MG63 (cell line): ENCODE measurements at regions not wholly inside any gene's neighbourhood (a gene's known extent, or its start where the extent isn't known, plus 50 kb on each side); places are given as distances from the start of the nearest gene placed in this dataset.
A peak's percentile ranks its signal among the peaks of the same experiment; 100 is the strongest.

Experiments
- DNase-seq: peaks from one replicate; pipeline ENCODE4 v3.0.0-alpha.2; 2020
- H3K27me3 ChIP-seq: fragments of 250-450 bp; sonication (Bioruptor Pico); 2 replicates; pipeline ENCODE4 v1.5.1; 2020; ENCODE audit warnings: mild to moderate bottlenecking, moderate library complexity
- H3K36me3 ChIP-seq: fragments of 250-450 bp; sonication (Bioruptor Pico); 2 replicates; pipeline ENCODE4 v1.5.1; 2020; ENCODE audit warnings: mild to moderate bottlenecking, moderate library complexity
- H3K4me3 ChIP-seq: fragments of 250-450 bp; sonication (Bioruptor Pico); 2 replicates; pipeline ENCODE4 v1.5.1; 2020; ENCODE audit warnings: mild to moderate bottlenecking, moderate library complexity
- H3K9me3 ChIP-seq: fragments of 250-450 bp; sonication (Bioruptor Pico); 2 replicates; pipeline ENCODE4 v1.5.1; 2020; ENCODE audit warnings: mild to moderate bottlenecking, moderate library complexity

GRCh38 chr13:95382916-95383315 lies 81.7 kb upstream of the ABCC4 start:
- H3K9me3 ChIP-seq: no peaks in the 10 kb centered on the region; the same call in 1 of the 2 replicates
- H3K27me3 ChIP-seq: no peaks in the 10 kb centered on the region
- no peak overlapping the region for H3K4me3 ChIP-seq
- H3K36me3 ChIP-seq: no peaks in the 10 kb centered on the region
- DNase-seq: no peak

- Histone ChIP-seq H3K27me3 (peaks cover 4% of the 10 kb centered on the region; the same call in 1 of the 2 replicates), H3K9me3 (no peaks in the 10 kb centered on the region; the same call in 1 of the 2 replicates), H3K36me3 (no peaks in the 10 kb centered on the region), H3K4me3 (no peak overlapping the region)
- DNase-seq: no peak
Measured at GRCh38 chr13:95385373-95385772, 84.1 kb upstream of the ABCC4 start.

GRCh38 chr13:95385798-95386197 lies 84.5 kb upstream of the ABCC4 start:
- Histone ChIP-seq H3K4me3 (no peak overlapping the region), H3K27me3 (peaks cover 4% of the 10 kb centered on the region; the same call in 1 of the 2 replicates), H3K9me3 (no peaks in the 10 kb centered on the region; the same call in 1 of the 2 replicates), H3K36me3 (no peaks in the 10 kb centered on the region)
- DNase-seq: no peak

GRCh38 chr13:95386370-95386769 lies 85.1 kb upstream of the ABCC4 start:
- H3K36me3 ChIP-seq: no peaks in the 10 kb centered on the region
- H3K4me3 ChIP-seq: no peak overlapping the region
- DNase-seq: no peak
- peaks cover 4% of the 10 kb centered on the region; the same call in 1 of the 2 replicates for H3K27me3 ChIP-seq
- no peaks in the 10 kb centered on the region; the same call in 1 of the 2 replicates for H3K9me3 ChIP-seq

GRCh38 chr13:95387733-95388207 lies 86.5 kb upstream of the ABCC4 start:
- H3K36me3 ChIP-seq: no peaks in the 10 kb centered on the region
- H3K9me3 ChIP-seq: no peaks in the 10 kb centered on the region; the same call in 1 of the 2 replicates
- H3K27me3 ChIP-seq: peaks cover 4% of the 10 kb centered on the region; the same call in 1 of the 2 replicates
- no peak for DNase-seq
- H3K4me3 ChIP-seq: no peak overlapping the region

- no peaks in the 10 kb centered on the region for H3K36me3 ChIP-seq
- no peak for DNase-seq
- H3K27me3 ChIP-seq: peaks cover 4% of the 10 kb centered on the region; the same call in 1 of the 2 replicates
- H3K4me3 ChIP-seq: no peak overlapping the region
- no peaks in the 10 kb centered on the region; the same call in 1 of the 2 replicates for H3K9me3 ChIP-seq
Measured at GRCh38 chr13:95388420-95389079, 87.3 kb upstream of the ABCC4 start.

- no peak overlapping the region for H3K4me3 ChIP-seq
- H3K9me3 ChIP-seq: no peaks in the 10 kb centered on the region; the same call in 1 of the 2 replicates
- no peaks in the 10 kb centered on the region for H3K36me3 ChIP-seq
- H3K27me3 ChIP-seq: peaks cover 4% of the 10 kb centered on the region; the same call in 1 of the 2 replicates
- DNase-seq: no peak
Measured at GRCh38 chr13:95391362-95391761, 90.1 kb upstream of the ABCC4 start.

GRCh38 chr13:95391785-95392184 lies 90.5 kb upstream of the ABCC4 start:
- Histone ChIP-seq H3K27me3 (peaks cover 4% of the 10 kb centered on the region; the same call in 1 of the 2 replicates), H3K4me3 (no peak overlapping the region), H3K36me3 (no peaks in the 10 kb centered on the region), H3K9me3 (no peaks in the 10 kb centered on the region; the same call in 1 of the 2 replicates)
- DNase-seq: no peak

- Histone ChIP-seq H3K4me3 (no peak overlapping the region), H3K27me3 (peaks cover 4% of the 10 kb centered on the region; the same call in 1 of the 2 replicates), H3K36me3 (no peaks in the 10 kb centered on the region), H3K9me3 (no peaks in the 10 kb centered on the region)
- DNase-seq: no peak
Measured at GRCh38 chr13:95392597-95392996, 91.3 kb upstream of the ABCC4 start.

- Histone ChIP-seq H3K27me3 (no peaks in the 10 kb centered on the region), H3K36me3 (no peaks in the 10 kb centered on the region), H3K4me3 (peak overlapping the region; percentile 25), H3K9me3 (no peaks in the 10 kb centered on the region)
- no peak for DNase-seq
Measured at GRCh38 chr13:95403349-95404140, 102.3 kb upstream of the ABCC4 start.

GRCh38 chr13:95404141-95404882 lies 103.1 kb upstream of the ABCC4 start:
- Histone ChIP-seq H3K27me3 (no peaks in the 10 kb centered on the region), H3K36me3 (no peaks in the 10 kb centered on the region), H3K4me3 (peak overlapping the region; percentile 25), H3K9me3 (no peaks in the 10 kb centered on the region)
- peak; percentile 63 for DNase-seq

- DNase-seq: no peak
- Histone ChIP-seq H3K9me3 (no peaks in the 10 kb centered on the region), H3K36me3 (no peaks in the 10 kb centered on the region), H3K27me3 (no peaks in the 10 kb centered on the region), H3K4me3 (no peak overlapping the region)
Measured at GRCh38 chr13:95406176-95406575, 104.9 kb upstream of the ABCC4 start.

- peak; percentile 16 for DNase-seq
- no peaks in the 10 kb centered on the region for H3K27me3 ChIP-seq
- H3K4me3 ChIP-seq: no peak overlapping the region
- no peaks in the 10 kb centered on the region for H3K9me3 ChIP-seq
- H3K36me3 ChIP-seq: no peaks in the 10 kb centered on the region
Measured at GRCh38 chr13:95411428-95412040, 110.3 kb upstream of the ABCC4 start.

- peaks cover 2% of the 10 kb centered on the region; the same call in 1 of the 2 replicates for H3K27me3 ChIP-seq
- H3K4me3 ChIP-seq: no peak overlapping the region
- H3K9me3 ChIP-seq: no peaks in the 10 kb centered on the region
- no peaks in the 10 kb centered on the region for H3K36me3 ChIP-seq
- no peak for DNase-seq
Measured at GRCh38 chr13:95418946-95419345, 117.7 kb upstream of the ABCC4 start.

- H3K27me3 ChIP-seq: peaks cover 2% of the 10 kb centered on the region; the same call in 1 of the 2 replicates
- H3K36me3 ChIP-seq: no peaks in the 10 kb centered on the region
- H3K4me3 ChIP-seq: no peak overlapping the region
- H3K9me3 ChIP-seq: no peaks in the 10 kb centered on the region
- DNase-seq: no peak
Measured at GRCh38 chr13:95420501-95420900, 119.2 kb upstream of the ABCC4 start.

- H3K36me3 ChIP-seq: no peaks in the 10 kb centered on the region
- H3K9me3 ChIP-seq: no peaks in the 10 kb centered on the region
- no peak for DNase-seq
- no peak overlapping the region for H3K4me3 ChIP-seq
- peaks cover 5% of the 10 kb centered on the region; the same call in 1 of the 2 replicates for H3K27me3 ChIP-seq
Measured at GRCh38 chr13:95426631-95427030, 125.4 kb upstream of the ABCC4 start.
